Fibroblast of villous mesenchyme (primary cell): ENCODE measurements at regions not wholly inside any gene's neighbourhood (a gene's known extent, or its start where the extent isn't known, plus 50 kb on each side); places are given as distances from the start of the nearest gene placed in this dataset.

Experiments used
- DNase-seq: peaks from one replicate; pipeline ENCODE4 v3.0.0-alpha.2; 2010; ENCODE audit warnings: low read depth
- H3K4me3 ChIP-seq: 2 replicates; pipeline ENCODE4 v1.5.1; 2011; ENCODE audit warnings: low read depth, mild to moderate bottlenecking, low read length
- TF ChIP-seq, protein P1 (sequence below): IDR thresholded peaks from 2 replicates; pipeline ENCODE4 v1.5.1; 2012; ENCODE audit warnings: low read depth, mild to moderate bottlenecking, low read length; ENCODE audit not compliant: insufficient read depth

DNA sequence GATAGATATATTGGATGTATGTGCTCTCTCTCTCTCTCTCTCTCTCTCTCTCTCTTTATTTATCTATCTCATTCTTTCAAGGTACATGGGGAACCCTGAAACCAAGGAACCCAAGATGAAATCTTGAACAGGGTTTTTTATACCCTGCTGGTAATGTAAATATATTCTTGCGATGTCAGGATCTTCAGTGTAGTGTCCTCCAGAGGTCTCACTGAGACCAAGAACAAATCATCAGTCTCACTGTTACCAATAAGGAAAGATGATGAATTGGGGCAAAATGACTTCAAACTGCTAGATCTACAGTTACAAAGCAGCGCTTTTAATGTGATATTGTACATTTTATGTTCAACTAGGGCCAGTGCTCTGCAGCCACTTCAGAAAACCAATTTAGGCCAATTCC is 423.5 kb downstream of the ANKRD7 start:
- no peak overlapping the region for H3K4me3 ChIP-seq
- TF ChIP-seq, protein P1, sequence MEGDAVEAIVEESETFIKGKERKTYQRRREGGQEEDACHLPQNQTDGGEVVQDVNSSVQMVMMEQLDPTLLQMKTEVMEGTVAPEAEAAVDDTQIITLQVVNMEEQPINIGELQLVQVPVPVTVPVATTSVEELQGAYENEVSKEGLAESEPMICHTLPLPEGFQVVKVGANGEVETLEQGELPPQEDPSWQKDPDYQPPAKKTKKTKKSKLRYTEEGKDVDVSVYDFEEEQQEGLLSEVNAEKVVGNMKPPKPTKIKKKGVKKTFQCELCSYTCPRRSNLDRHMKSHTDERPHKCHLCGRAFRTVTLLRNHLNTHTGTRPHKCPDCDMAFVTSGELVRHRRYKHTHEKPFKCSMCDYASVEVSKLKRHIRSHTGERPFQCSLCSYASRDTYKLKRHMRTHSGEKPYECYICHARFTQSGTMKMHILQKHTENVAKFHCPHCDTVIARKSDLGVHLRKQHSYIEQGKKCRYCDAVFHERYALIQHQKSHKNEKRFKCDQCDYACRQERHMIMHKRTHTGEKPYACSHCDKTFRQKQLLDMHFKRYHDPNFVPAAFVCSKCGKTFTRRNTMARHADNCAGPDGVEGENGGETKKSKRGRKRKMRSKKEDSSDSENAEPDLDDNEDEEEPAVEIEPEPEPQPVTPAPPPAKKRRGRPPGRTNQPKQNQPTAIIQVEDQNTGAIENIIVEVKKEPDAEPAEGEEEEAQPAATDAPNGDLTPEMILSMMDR = no peak

DNA sequence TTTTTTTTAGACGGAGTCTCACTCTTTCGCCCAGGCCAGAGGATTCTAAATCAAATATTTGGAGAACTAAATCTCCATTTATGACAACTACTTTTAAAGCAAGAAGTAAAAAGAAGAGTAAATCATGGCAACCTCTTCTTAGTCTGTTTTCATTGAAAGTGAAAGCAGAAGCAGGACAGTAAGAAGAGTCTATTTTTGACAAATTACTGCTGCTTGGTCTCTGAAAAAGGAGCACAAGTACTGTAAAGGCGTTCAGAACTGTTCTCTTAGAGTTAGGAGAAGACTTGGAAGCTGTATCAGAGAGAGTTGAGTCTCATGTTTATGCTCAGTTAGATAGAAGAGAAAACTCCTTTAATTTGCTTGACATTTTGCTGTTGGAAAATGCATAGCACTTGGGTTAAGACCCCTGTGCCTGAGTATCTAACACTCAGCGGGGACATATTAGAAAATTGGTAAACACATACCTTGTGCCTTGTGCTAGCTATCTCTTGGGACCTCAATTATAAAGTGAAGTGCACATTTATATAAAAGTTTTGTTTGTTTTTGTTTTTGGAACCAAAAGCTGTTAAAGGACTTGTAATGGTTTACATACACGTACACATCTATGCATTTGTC is 433.0 kb downstream of the ANKRD7 start:
- TF ChIP-seq, protein P1 = no peak
- no peak for DNase-seq
- no peak overlapping the region for H3K4me3 ChIP-seq

More for the DNA sequence above, 423.5 kb downstream of the ANKRD7 start:
- no peak for DNase-seq

DNA sequence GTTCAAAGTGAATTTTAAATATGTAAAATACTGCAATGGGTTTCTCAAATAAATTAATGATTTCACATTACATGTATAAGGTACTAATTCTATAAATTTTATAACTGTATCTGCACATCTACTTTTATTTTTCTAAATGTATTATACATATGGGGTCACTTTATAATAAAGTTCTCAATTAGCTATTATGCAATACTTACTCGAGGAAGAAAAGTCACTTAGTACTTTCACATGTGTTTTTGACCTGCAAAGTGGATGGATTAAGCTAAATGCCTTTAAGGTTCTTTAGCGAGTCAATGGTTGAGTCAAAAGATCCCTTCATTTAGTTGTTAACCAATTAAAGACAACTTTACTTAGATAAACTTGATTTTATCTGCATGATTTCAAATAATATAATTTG is 437.8 kb downstream of the ANKRD7 start:
- TF ChIP-seq, protein P1 = no peak
- DNase-seq = no peak
- H3K4me3 ChIP-seq = no peak overlapping the region

DNA sequence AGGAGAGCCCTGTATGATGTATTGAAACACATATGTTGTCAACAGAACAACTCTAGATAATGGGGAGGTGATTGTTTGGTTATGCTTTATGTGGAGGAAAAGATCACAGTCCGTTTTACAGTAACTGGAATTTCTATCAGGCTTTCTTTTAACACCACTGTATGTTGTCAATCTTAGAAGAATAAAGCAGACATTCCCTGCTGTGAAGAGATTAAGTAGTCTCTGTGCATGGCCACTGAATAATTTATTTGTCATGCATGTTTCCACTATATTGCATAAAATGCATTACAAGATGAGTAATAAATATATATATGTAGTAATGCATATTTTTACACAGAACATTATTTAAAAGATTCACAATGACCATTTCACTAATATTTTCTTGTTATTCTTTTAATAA is 440.0 kb downstream of the ANKRD7 start:
- no peak for DNase-seq
- TF ChIP-seq, protein P1 = no peak
- H3K4me3 ChIP-seq = no peak overlapping the region

DNA sequence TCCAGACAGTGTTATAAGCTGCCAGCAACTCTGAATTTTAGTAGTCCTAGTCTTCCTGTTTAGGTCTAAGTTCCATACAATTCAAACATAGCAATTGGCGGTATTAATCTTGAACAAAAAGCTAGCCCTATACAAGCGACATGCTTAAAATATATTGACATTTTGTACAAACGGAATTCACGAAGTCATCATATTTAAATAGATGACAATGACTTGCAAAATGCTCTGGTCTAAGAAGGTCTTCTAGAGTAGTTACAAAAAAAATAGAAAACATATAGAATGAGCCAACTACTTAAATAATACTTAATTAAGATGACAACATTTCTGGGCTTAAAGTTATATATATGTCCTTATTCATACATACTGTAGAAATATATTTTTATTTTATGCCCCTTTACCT is 446.6 kb downstream of the ANKRD7 start:
- TF ChIP-seq, protein P1 = no peak
- H3K4me3 ChIP-seq = no peak overlapping the region

DNA sequence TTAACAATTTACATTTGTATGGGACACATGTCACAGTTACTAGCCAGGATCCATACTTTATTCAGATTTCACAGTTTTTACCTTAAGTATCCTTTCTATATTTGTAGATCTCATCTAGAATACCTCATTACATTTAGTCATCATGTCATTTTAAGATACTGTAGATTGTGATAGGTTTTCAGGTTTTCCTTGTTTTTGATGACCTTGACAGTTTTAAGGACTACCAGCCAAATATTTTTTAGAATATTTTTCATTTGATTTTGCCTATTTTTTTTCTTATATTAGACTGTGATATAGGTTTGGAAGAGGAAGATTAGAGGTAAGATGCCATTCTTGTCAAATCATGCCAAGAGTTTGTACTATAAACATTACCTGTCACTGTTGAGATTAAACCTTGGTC is 460.3 kb downstream of the ANKRD7 start:
- TF ChIP-seq, protein P1 = no peak
- no peak overlapping the region for H3K4me3 ChIP-seq
- DNase-seq = no peak

More for the DNA sequence above, 446.6 kb downstream of the ANKRD7 start:
- DNase-seq = no peak

DNA sequence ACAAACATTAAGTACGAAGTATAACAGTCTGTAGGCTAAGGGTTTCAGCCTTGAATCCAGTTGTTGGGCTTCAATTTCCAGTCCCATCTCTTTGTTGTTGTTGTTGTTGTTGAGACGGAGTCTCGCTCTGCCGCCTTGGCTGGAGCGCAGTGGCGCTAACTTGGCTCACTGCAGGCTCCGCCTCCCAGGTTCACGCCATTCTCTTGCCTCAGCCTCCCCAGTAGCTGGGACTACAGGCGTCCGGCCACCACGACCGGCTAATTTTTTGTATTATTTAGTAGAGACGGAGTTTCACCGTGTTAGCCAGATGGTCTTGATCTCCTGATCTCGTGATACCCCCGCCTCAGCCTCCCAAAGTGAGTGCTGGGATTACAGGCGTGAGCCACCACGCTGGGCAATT is 464.9 kb downstream of the ANKRD7 start:
- no peak overlapping the region for H3K4me3 ChIP-seq
- no peak for DNase-seq
- TF ChIP-seq, protein P1 = no peak
